HG03103 (cell line): ENCODE measurements at regions not wholly inside any gene's neighbourhood (a gene's known extent, or its start where the extent isn't known, plus 50 kb on each side); places are given as distances from the start of the nearest gene placed in this dataset.

ENCODE experiments used
- ATAC-seq: cut with Tn5 transposase; IDR thresholded peaks from one replicate; pipeline ENCODE4 v1.9.1; 2021; ENCODE audit warnings: low read depth; ENCODE audit not compliant: unreplicated experiment

- no peak for ATAC-seq
Observed at GRCh38 chr5:123671042-123671441, 159.1 kb downstream of the CSNK1G3 start.
